GM12875 (cell line): ENCODE measurements at regions not wholly inside any gene's neighbourhood (a gene's known extent, or its start where the extent isn't known, plus 50 kb on each side); places are given as distances from the start of the nearest gene placed in this dataset.

Source experiments
- H3K4me3 ChIP-seq: one replicate; pipeline ENCODE4 v1.5.1; 2011; ENCODE audit warnings: low read depth, low read length, control low read depth
- TF ChIP-seq, protein P1 (sequence below): IDR thresholded peaks from 2 replicates; pipeline ENCODE4 v1.5.1; 2011; ENCODE audit warnings: low read depth, mild to moderate bottlenecking, control low read depth, inconsistent platforms, low read length, moderate library complexity, borderline replicate concordance; ENCODE audit not compliant: insufficient read depth

GRCh38 chr2:145033438-145033837 is 513.5 kb upstream of the ZEB2 start:
- TF ChIP-seq, protein P1, sequence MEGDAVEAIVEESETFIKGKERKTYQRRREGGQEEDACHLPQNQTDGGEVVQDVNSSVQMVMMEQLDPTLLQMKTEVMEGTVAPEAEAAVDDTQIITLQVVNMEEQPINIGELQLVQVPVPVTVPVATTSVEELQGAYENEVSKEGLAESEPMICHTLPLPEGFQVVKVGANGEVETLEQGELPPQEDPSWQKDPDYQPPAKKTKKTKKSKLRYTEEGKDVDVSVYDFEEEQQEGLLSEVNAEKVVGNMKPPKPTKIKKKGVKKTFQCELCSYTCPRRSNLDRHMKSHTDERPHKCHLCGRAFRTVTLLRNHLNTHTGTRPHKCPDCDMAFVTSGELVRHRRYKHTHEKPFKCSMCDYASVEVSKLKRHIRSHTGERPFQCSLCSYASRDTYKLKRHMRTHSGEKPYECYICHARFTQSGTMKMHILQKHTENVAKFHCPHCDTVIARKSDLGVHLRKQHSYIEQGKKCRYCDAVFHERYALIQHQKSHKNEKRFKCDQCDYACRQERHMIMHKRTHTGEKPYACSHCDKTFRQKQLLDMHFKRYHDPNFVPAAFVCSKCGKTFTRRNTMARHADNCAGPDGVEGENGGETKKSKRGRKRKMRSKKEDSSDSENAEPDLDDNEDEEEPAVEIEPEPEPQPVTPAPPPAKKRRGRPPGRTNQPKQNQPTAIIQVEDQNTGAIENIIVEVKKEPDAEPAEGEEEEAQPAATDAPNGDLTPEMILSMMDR = no peak
- H3K4me3 ChIP-seq = no peak overlapping the region

DNA sequence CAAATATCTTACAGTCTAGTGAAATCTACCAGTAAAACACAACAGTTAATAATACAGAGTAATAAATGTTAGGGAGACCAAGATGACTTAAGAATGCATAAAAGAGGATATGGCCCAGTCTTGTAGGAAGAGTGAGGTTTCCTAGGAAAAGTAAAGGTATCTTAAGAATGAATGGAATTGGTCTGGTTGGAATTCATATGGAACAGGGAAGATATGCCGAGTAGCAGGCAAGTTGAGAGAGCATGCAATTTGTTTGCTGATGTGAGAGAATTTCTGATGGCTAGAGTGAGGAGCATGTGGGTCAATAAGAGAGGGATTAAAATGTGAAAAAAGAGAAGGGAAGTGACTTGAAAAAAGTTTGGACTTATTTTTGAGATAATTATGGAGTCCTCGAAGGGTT is 512.9 kb upstream of the ZEB2 start:
- H3K4me3 ChIP-seq = no peak overlapping the region
- TF ChIP-seq, protein P1 = no peak

DNA sequence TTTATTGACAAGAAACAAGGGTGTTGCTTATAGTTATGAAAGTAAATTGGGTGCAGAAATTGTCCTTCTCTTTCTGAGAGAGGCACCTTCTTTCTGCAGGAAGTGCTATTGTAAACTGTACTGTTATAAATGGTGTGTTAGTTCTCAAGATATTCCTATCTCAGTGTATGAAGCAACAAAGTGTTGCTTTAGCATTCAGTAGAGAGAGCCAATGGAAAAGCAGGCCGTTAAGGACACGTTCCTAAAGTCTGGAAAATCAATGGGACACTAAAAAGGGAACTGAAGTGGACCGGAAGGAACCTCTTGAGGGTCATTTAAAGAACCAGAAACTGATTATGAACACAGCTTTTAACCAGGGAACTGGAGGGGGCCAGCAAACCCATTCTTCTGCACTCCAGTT is 510.0 kb upstream of the ZEB2 start:
- TF ChIP-seq, protein P1 = no peak
- H3K4me3 ChIP-seq = no peak overlapping the region

GRCh38 chr2:145029081-145029480 is 509.2 kb upstream of the ZEB2 start:
- TF ChIP-seq, protein P1 = no peak
- H3K4me3 ChIP-seq = no peak overlapping the region

DNA sequence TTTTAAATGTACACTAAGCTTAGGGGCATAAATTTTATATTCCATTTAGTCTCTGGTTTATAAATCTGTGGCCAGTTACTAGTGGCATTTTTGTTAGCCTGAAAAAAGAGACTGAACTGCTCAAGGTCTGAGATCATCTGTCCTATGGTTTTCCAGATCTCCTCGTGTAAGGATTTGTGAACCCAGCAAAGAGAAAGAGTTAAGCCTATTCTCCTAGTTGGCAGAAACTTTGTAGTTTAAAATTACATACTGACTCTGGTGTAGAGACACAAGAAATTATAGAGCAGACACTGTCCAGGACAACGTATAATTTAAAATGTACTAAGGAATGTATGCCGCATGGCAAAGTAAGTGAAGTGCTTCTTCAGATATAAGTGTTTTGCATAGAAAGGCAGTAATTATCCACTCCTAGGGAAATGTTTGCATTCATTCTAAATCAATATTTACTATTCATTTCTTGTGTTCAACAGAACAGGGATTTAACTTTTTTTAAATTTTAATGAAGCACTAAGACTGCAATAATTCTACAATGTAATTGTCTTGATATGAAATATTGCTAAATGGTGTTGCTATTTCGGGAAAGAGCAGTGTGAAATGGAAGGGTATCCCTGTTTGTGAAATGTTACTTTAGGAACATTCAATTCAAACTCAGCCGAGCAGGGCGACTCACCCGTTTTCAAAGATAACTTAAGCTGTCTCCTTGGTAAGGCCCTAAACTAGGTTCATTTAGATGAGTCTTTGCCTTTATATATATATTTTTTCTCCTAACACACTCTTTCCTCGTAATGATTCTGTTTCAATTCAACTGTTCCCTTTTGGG is 508.4 kb upstream of the ZEB2 start:
- H3K4me3 ChIP-seq = no peak overlapping the region

DNA sequence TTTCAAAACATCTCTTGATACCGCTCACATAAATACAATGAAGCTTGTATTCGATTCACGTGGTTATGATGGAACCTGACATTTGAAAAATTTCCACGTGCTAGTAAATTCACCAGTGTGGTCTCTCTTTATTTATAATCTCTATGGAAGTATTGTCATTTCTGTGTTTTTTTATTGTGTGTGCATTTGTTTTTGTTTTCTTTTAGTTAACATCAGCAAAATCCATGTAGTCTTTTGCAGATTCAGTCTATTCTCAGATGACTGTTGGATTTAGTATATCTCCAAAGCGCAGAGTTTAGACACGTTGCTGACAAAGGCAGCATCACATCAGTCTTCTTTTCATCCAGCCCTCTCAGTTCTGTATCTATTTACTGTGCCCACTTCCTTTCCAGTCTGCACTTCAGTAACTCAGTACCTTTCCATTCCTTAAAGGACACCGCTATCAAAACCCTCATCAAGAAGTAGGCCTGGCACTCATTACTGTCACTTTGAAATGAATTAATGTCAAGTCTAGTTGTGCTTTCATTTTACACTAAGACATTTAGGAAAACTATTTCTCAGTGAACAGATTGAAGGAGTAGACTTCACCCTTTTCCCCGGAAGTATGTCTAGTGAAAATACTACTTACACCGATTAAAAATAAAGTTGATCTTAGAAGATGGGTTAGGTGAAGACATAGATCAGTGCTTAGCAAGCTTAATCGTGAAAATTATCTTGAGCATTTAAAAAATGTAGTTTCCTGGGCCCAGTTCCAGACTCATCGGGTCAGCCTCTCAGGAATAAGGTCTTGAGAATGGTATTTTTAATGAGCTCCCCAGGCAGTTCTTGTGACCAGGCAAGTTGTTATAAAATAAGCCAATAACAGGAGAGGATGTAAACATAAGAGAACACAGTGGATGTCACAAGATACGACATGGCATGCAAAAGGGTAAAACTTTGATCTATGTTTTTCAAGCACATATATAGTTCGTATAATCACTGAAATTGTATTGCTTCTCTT is 506.8 kb upstream of the ZEB2 start:
- H3K4me3 ChIP-seq = no peak overlapping the region
- TF ChIP-seq, protein P1 = no peak

More for the DNA sequence above, 508.4 kb upstream of the ZEB2 start:
- TF ChIP-seq, protein P1 = no peak
